ENCODE measurements at regions not wholly inside any gene's neighbourhood (a gene's known extent, or its start where the extent isn't known, plus 50 kb on each side); places are given as distances from the start of the nearest gene placed in this dataset.
"Not testable (repeated sequence)": the region's sequence is repeated elsewhere in the genome, so short reads cannot be mapped to it uniquely, and the experiment has no call there.

DNA sequence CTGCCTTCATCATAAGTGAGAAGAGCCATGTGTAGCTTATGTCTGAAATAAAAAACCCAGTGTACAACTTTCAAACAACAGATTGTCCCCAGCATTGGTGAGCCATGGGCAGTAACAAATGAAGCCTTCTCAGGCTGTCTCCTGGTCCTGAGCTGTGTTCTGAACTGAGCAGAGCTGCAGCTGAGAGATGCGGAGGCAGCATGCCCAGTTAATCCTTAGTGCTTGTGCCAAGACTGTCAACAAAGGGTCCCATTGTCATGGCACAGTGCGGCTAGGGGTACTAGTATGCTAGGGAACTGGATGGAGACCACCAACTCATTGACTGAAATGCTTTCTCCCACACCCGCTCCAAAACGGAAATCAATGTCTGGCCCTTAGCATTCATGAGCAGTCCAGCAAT lies 154.3 kb downstream of the RMST start:
- DNase-seq: no peak

DNA sequence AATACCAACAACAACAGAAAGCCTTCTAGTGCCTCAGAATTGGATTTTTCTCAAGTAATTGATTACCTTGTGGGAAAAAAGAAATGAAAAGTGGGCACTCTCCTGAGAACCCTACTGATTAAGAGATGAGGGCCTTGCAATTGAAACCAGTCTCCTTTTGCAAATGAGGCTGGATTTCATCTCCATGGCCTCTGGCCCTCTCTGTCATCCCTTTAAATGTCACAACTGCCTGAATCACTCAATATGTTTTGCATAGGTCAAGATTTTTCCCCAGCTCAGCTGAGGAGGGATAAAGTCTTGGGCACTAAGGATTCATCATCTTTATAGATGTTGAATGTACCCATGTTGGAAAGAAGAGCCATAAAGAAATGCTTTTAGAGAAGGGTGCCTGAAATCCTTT lies 166.4 kb downstream of the RMST start:
- DNase-seq: no peak

DNA sequence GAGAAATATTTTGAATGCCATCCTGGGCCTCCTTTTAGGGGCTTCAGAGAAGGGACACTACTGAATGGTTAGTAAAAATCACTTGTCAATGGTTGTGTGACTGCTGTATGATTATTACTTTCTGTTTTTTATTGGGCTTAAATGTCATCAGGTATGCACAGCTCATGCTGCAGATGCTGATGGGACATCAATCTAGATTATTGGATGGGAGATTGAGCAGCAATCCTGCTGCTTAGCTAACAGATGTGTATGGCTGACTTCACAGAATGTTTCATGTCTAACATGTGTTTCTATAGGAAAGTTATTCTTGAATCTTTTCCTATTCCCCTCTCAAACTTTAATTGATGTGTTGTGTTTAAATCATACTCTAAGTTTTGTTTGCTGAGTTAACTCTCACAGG lies 166.8 kb downstream of the RMST start:
- no peak for DNase-seq

DNA sequence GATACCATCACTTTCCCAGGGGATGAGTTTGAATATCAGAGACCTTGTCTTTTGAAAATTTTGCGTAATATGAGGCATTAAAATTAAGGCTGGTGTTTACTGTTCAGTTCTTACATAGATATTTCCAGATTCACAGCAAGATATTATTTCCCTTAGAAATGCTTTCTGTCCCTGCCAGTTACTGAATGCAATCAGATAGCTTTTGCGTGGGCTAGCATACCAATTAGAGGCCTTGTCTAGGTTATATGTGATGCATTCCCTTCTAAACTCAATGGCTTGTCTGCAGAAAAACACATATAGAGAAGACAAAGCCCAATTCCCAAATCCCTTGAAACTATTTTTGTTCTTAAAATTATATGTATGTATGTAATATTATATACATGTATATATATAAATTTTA lies 167.8 kb downstream of the RMST start:
- DNase-seq: no peak

DNA sequence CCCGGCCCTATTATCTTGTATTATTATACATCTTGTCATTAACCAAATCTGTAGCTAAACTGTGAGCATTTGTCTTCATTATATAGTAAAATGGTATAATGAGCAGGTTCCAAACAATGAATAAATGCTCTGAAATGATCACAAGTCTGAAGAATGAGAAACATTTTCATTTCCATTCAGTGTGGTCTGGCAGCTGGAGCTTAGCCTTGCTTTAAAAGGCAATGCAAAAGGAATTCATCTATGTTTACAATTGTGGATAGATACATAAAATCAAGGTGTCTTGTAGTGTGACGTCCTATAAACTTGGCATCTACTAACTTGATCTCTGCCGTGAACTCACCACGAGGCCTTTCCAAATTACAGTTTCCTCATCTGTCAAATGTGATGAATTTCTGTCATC lies 168.3 kb downstream of the RMST start:
- DNase-seq: no peak

DNA sequence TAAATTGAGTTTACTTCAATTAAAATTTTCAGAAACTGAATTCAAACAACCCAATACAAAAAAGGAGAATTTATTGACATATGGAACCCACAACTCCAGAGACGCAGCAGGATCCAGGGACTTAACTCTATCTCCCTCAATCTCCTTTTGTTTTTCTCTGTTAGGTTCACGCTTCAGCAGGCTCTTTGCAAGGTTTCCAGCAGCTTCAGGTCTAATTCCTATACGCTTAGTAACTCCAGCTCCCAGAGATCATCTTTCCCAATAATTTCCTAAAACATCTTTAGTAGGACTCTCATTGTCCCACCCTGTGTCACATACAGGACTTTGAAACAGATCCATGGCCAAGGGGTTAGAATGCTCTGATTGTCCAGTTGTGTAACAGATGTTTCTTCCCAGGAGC lies 175.2 kb downstream of the RMST start:
- no peak for DNase-seq

DNA sequence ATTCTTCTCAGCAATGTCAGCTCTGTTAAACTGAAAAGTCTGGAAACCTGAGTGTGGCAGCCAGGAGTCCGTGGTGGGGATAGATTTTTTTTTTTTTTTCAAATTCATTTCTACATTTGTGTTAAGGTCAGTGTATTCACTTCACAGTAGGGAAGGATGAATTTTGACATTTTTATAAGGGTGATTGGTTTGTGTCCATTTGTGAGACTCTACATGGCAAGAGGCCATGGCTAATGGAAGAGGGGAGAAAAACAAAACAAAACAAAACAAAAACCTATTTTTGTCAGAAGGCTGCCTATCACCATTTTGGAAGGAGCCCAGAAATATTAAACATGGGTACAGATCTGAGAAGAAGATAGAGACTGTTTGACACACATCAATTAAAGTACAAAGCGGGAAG lies 176.1 kb downstream of the RMST start:
- DNase-seq: no peak

DNA sequence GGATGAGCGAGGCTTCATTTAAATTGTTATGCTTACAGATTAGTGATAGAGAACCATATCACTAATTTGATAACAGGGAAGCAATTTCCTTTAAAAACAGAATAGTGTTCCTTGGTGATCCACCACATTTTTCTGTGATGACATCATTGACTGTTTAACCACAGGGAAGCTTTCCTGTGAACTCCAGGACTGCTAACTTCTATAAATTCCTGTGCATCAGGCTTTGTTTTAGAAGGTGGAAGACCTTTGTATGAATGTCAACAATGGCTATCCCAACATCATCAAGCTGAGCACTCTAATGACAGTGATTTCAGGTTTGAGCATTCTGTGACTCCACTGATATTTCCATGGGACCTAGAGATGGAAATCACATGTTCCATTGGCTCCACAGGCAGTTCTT lies 177.1 kb downstream of the RMST start:
- no peak for DNase-seq

DNA sequence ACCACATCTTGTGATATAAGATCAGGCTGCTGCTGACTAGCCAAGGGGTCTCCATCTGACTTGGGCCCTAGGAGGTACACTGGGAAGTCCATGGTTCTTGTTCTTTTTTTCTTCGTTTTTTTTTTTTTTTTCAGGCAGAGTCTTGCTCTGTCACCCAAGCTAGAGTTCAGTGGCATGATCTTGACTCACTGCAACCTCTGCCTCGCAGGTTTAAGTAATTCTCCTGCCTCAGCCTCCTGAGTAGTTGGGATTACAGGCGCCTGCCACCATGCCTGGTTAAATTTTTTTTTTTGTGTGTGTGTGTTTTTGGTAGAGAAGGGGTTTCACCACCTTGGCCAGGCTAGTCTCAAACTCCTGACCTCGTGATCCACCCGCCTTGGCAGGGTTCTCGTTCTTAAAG lies 178.2 kb downstream of the RMST start:
- no peak for DNase-seq

DNA sequence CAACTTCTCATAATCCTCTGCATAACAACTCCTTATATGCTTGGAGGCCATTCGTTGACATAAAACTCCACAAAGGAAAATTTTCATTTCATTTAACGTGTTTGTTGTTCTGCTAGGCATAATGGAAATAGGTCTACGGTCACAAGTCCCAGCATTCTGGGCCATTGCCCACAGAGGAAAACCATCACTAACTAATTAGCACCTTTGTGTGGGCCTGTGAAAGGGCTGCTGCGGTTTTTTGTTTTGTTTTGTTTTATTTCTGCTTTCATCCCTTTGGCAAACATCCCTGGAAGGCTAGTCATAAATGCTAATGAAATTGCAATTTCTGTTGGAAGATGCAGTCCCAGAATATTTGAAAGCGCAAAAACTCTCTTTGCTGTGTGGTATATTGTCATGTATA lies 180.3 kb downstream of the RMST start:
- no peak for DNase-seq

DNA sequence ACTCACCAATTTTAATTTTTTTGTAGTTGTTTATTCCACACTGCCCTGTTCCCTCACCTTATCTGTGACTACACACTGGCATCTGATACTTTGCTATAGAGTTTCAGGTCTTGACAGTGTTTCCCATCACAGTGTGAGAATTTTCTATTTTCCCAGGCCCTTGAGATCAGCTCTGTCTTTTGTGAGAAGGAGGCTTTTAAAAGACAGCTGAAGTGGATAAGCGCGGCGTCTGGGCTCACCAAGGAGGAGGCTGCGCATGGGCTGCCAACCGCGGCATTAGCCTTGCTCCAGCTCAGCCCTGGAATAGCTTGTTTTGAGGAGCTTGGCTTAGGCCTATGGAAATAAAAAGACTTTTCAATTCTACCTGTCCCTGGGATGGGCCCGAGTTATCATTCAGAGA lies 181.3 kb downstream of the RMST start:
- no peak for DNase-seq

DNA sequence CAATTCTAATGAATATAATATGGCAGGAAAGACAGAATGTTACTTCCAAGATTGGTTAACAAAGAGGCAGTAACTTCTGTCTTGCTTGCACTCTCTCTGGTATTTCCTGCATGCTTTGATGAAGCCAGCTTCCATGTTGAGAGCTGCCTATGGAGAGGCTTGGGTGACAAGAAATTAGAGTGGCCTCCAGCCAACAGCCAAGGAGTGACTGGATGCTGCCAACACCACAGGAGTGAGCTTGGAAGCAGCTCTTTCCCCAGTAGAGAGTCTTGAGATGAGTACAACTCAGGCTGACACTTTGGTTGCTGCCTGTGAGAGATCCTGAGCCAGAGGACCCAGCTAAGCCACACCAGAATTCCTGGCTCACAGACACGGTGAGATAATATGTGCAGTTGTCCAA lies 183.1 kb downstream of the RMST start:
- no peak for DNase-seq

DNA sequence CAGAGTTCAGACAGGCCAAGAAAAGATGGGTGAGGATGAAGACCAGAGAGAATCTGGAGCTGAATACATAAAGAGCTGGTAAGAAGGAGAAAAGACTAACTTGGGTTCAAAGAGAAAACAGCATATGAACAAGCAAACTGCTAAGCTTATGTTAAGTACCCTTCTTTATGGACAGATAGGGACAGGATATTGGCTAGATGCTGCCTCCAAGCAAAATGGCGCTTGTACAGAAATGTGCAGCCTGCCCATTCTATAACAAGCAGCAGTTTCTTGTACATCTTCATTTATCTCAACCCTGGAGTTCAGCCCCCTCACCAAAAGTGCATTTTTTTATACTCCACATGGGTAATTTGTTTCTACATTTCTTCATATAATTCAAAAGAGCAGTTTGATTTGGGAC lies 184.5 kb downstream of the RMST start:
- no peak for DNase-seq

DNA sequence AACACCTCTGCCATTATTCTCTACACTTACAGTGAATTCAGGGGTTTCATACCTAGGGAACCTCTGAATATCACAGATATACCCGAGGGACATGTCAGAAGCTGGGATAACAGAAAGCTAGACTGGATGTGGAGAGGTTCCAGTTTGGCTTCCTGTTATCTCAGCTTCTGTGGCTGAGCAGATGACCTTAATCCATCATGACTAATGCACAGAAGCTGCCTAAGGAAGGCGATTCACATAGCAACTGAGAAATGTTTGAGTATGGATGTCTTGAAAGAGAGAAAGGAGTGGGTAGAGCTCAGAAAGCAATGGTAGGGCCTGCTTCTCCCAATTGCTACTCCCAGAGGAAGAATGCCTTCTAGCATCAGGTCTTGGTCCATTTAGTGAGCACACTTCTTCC lies 187.6 kb downstream of the RMST start:
- no peak for DNase-seq

DNA sequence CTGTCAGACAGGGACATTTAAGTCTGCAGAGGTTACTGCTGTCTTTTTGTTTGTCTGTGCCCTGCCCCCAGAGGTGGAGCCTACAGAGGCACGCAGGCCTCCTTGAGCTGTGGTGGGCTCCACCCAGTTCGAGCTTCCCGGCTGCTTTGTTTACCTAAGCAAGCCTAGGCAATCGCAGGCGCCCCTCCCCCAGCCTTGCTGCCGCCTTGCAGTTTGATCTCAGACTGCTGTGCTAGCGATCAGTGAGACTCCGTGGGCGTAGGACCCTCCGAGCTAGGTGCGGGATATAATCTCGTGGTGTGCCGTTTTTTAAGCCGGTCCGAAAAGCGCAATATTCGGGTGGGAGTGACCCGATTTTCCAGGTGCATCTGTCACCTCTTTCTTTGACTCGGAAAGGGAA lies 193.9 kb downstream of the RMST start:
- not testable (repeated sequence) for DNase-seq

DNA sequence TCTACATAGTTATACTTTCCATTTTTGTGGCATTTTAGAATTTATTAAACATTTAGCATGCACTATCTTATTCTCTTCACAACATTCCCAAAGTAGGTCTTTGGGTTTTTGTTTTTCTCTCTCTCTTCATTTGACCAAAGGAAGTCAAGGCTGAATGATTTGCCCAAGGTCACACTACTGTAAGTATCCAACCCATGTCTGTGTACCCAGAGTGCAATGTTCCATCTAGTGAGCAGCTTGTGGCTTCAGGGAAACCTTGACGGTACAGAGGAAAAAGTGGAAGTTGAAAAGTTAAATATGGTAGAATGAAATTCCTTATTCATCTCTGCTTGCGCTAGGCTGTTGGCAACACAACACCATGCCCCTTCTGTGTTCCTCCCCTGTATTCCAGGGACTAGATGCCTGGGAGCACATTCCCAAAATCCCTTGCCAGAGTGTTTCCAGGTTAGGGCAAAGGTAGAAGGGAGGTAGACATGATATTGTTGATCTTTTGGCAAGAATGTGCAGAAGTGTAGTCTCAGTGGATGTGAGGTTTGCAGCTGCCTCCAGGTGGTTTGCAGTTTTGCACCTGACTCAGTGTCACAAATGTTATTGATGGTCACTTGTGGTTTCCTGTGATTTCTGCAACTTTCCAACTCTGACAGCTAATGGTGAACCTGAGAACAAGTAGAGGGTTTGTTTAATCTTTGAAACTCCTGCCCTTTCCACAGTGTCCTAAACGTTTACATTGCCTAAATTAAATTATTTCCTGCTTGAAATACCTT lies 196.7 kb downstream of the RMST start:
- DNase-seq: no peak

DNA sequence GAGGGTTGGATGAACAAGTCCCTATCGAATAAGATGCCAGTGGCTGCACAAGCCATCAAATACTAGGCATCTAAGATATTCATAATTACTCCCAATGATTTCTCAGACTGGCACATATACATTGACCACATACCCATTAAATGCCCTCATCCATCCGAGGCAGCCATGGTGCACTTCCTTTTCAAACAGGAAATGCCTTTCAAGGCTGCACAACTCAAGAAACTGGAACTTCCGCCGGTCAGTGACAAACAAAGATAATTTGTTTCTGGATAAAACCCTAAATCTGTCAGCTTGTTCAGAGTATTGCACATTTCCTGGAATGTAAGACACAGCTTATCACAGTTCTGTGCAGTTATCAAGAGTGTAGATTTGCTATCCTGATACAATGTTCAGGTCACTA lies 203.7 kb downstream of the RMST start:
- no peak for DNase-seq

DNA sequence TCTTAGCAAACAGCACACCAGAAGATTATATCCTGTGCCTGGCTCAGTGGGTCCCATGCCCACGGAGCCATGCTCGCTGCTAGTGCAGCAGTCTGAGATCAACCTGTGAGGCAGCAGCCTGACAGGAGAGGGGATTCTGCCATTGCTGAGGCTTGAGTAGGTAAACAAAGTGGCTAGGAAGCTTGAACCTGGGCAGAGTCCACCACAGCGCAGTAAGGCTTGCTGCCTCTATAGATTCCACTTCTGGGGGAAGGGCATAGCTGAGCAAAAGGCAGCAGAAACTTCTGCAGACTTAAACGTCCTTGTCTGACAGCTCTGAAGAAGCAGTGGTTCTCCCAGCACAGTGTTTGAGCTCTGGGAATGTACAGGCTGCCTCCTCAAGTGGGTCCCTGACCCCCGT lies 210.3 kb downstream of the RMST start:
- DNase-seq: no peak

DNA sequence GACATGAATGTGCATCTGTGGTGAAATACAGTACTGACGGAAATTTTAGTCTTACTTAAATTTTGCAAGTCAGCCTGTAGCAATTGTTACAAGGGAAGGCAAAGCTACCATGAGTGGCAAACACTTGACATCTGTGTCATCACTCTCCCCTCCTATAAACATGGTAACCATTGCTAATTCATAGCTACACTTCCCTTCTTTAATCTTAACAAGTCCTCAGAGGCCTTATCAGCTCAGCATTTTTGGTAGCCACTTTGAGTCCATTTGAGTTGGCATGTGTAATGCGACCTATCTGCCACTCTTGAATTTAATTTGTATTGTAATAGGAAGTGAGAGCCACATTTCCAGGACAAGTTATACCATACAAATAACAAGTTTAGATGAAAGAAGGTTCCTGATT lies 218.1 kb downstream of the RMST start:
- no peak for DNase-seq

DNA sequence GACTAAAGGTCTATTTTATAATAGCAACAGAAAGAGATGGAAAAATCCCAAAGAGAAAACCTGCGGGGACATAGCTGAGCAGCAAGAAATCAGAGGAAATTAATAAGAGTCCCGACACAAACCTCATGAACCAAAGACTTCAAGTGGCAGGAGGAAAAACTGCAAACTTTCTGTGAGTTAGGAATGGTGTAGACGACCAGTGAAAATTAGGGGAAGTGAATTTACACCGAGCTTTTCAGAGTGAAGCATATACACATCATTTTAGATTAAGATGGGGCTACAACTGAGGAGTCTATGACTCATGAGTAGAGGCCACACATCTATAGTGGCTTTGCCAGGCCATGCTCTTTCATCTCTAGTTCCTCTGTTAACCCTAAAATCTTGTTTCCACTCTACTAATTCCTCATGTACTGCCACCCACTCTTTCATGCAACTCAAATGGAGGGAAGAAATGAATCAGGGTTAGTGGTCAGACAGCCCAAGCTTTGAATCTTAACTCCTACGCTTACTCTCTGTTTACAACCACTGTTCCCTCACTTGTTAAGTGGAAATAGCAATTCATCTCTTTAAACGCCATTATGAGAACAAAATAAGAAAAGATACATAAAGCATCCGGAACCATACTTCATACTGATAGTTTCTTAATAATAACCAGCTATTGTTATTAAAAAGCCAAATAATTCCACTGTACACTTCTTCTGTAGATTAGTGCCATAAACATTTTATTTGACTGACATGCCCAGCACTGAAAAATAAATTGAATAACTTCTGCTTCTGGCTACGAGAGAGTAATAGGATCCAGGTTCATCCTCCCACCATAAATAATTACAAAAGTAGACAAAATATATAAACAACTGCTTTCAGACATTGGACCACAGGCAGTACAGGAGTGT lies 219.3 kb downstream of the RMST start:
- no peak for DNase-seq

DNA sequence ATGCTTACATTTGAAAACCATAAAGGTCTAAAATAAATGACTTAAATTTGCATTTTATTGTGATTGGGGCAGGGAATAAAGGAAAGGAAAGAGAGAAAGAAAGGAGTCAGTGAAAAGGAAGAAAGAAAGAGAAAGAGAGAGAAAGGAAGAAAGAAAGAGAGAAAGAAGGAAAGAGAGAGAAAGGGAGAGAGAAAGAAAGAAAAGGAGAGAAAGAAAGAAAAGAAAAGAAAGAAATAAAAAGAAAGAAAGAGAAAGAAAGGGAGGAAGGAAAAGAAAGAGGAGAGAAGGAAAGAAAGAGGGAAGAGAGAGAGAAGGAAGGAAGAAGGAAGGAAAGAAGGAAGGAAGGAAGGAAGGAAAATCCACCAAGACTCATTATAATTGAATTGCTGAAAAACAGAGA lies 222.8 kb downstream of the RMST start:
- DNase-seq: no peak

DNA sequence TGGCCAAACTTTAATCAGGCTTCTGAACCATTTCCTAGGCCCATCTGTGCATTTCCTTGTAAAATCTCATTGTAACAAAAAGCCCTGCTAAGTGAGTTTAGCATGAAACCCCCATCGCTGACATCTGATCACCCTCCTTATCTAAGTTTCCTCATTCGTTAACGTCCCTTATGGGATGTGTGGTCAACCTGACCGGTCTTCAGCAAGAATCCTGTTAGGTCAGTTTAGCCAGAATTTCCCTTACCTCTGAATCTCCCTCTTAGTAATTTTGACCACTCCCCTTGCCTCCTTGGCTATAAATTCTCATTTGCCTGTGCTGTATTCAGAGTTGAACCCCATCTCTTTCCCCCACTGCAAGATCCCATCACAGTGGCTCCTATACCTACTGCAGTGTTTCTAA lies 239.3 kb downstream of the RMST start:
- DNase-seq: no peak

DNA sequence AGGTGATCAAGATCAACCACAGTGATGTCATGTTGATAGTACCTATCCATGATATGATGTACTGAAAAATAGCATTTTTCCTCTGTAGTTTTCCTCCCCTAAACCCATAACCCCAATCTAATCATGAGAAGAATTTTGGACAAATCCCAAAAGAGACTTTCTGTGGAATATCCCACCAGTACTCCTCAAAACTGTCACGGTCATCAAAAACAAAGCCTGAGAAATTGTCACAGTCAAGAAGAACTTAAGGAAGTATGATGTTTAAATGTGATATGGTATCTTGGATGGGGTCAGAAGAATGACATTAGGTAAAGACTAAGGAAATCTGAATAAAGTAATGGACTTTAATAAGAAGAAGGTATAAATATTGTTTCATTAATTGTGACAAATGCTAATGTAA lies 248.8 kb downstream of the RMST start:
- no peak for DNase-seq

DNA sequence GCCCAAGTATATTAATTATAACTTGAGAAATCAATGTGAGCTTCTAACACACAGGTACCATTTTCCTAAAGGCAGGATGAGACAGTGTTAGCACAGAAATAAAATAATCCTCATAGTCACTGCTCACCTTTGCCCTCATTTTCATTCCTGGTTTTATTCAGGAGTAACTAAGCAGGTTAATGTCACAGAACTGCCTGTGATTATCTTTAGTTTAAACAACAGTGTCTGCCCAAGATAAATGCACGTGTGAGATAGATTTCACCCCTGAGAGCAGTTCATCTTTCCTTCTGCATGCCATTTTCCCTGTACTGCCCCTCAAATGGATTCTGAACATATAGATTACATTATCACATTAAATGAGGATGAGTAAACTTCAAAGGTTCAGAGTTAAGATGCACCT lies 250.7 kb downstream of the RMST start:
- DNase-seq: no peak

Data from CD4-positive, alpha-beta T cell treated with Interleukin-1 beta for 1 hour (primary cell).